DMS153 treated with DMSO at 0.1 percent for 48 hours (cell line): ENCODE measurements at regions not wholly inside any gene's neighbourhood (a gene's known extent, or its start where the extent isn't known, plus 50 kb on each side); places are given as distances from the start of the nearest gene placed in this dataset.

Source experiments
- DNase-seq: peaks from one replicate; lab custom pipeline; 2025; ENCODE audit not compliant: unreplicated experiment; lab: John Stamatoyannopoulos, UW

- DNase-seq: no peak
These were observed 295.9 kb upstream of the ZNF608 start for GRCh38 chr5:125042261-125042890.

DNA sequence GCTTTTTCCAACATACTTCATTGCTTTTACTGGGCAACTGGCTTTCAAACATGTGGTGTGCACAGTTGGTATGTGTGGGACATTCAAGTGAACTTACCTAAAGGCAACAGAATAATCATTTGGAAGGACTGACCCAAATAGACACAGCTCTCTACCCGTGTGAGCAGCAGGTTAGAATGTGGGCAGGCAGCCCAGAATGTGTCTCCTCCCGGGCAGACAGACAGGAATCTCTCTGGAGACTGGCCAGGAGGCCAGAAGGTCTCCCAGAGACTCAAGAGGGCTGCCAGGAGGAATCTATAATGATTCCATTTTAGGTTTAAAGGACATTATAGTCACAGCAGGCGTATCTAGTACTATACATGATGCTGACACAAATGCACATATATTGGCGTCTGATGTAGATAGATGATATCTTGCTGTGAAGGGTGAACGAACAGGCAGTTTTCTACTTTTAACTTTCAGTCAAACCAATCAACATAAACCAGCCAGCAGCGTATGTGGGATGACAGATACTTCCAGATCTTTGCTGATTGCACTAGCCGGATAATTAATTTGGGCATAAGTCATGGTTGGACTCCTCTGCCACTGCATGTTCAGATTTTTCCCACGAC lies 297.4 kb upstream of the ZNF608 start:
- no peak for DNase-seq

DNA sequence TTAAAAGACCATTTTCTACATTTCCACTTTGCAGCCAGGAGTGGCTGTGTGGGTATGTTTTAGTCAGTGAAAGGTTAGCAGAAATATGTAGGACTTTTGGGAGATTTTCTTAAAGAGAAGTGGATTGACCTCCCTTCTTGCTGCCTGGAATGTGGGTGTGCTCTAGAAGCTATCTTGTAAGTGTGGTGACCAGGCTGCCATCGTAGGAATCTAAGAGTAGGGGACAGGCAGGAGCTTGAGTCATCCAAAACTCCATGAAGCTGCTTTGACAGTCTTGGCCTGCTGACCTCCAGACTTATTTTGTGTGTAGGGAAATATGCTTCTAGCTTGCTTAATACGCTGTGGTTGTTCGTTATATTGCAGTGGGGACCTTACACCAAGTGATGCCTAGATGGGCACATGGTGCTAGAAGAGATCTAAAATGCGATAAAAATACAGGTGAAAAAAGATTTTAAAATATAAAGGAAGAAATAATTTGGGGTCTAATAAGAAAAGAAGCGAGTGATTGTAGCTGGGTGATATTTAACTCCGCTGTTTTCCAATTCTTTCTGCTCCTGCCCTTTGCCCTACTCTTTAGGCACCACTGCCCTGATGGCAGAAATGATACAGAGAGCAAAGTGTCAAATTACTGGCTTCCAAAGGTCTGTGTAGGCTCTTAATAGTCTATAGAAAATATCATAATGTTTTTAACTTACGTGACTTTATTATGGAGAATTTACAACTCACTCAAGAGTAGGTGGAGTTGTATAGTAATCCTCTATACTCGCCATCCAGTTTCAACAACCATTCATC lies 298.2 kb upstream of the ZNF608 start:
- no peak for DNase-seq

- no peak for DNase-seq
These were observed 299.2 kb upstream of the ZNF608 start for GRCh38 chr5:125045646-125046045.

DNA sequence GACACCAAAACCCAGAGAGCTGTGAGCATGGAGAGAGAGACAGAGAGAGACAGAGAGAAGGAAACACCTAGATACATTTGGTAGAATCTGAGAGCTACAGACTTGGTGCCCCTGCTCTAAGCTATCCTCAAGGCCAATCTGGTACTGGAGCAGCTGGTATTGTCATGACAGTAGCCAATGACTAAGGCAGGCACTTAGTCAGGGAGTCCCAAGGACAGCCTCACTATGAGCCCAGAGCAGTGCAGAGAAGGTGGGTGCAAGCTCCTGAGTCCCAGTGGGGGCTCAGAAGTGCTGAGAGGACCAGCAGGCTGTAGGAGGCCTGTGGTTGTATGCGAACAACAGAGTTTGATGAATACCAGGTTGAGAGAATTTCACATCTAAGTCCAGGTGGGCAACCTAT lies 300.4 kb upstream of the ZNF608 start:
- DNase-seq: no peak

DNA sequence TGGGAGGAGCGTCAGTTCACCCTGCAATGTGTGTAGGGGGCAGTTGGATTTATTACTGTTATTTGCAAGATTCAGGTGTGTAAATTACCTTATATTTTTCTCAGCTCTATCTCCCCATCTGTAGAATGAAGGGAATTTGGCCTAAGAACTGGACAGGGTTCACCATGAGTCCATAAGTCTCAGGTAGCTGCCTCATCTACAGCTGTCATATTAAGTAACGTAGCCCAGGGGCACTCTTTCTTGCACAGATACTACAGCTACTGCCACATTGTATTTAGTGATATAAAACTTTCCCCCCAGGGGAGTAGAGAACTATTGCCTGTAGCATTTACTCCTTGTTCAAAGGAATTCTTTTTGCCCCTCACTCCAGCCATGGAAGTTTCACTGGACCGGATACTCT lies 301.4 kb upstream of the ZNF608 start:
- DNase-seq: no peak

DNA sequence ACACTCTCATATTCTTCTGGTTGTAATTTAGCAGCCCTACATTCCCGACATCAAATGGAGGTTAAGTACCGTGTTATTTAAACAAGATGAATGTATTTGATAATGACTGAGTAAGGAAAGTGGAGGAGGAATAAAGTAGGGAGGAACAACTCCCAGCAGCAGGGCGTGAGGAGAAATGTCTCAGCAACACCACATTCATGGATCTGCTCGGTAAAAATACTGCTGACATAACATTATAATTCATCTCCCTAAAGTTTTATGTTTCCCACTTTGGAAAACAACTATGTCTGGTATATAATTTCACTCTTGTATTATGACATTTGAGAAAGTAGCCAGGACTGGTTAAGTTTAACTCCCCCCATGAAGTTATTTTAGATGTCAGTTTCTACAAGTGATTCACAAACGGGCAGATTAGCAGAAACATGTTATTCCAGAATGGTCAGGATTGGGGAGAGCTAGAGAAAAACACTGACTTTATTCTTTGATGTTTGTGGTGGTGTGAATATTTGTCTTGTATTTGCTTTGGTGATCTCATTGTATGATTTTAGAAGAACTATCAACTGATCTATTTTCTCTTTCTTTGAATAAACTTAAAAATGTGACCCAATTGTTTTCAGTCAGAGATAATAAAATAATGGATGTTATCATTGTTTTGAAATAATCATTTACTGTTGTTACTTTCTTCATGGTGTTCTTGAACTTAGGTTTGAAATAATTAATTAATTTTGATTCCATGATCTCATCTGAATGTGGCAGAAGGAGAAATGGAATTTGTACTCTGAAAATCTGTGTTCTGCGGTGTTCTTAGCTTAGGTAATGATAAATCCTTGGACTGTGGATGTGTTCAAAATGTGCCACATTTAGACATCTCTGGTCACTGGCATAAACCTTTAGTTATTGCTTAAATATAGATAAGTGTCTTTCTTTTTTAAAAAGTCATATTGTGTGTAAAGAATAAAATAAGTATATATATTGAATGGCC lies 303.6 kb upstream of the ZNF608 start:
- DNase-seq: no peak

DNA sequence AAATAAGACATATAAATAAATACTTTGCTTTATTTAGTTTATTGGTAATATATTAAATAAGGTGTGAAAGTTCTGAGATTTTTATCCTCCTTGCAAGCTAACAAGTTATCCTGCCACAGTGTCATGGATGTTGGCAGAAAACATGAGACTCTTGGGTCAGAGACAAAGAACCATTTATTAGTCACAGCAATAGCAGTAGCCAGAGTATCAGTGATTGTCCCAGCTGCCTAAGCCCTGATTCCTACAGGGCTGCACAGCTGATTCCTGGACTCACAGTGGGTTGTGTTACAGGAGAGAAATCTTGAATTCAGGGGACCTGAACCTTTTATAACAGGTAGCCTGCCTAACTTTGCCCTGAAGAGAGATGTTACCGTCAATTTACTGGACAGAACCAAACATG lies 304.5 kb upstream of the ZNF608 start:
- no peak for DNase-seq

- DNase-seq: no peak
These were observed 306.1 kb upstream of the ZNF608 start for GRCh38 chr5:125052584-125052983.

DNA sequence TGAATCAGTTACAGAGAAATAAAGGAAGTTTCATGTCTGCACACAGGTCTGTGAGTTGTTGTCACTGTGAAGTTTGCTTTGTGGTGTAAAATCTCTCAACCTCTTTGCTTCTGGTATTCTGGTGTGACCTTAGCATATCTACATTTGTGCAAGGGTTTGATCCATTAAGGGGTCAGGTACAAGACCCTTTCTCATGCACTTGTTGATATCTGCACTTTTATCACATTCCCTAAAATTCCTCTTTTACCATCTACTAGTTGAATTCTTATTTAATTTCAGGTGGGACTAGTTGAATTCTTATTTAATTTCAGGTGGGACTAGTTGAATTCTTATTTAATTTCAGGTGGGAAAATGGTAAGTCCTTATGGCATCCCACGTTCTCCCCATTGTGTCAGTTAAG lies 306.7 kb upstream of the ZNF608 start:
- no peak for DNase-seq

DNA sequence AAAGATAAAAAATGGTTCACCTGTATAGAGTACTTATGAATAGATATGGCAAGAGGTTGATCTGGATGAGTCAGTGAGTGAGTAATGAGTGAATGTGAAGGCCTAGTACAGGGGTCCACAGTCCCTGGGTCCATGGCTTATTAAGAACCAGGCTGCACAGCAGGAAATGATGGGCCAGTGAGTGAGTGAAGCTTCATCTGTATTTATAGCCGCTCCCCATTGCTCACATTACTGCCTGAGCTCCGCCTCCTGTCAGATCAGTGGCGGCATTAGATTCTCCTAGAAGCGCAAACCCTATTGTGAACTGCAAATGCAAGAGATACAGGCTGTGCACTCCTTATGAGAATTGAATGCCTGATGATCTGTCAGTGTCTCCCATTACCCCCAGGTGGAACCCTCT lies 307.7 kb upstream of the ZNF608 start:
- no peak for DNase-seq

GRCh38 chr5:125056671-125057485 lies 310.4 kb upstream of the ZNF608 start:
- no peak for DNase-seq

- DNase-seq: peak; percentile 22
These were observed 311.7 kb upstream of the ZNF608 start for GRCh38 chr5:125057912-125058826.

DNA sequence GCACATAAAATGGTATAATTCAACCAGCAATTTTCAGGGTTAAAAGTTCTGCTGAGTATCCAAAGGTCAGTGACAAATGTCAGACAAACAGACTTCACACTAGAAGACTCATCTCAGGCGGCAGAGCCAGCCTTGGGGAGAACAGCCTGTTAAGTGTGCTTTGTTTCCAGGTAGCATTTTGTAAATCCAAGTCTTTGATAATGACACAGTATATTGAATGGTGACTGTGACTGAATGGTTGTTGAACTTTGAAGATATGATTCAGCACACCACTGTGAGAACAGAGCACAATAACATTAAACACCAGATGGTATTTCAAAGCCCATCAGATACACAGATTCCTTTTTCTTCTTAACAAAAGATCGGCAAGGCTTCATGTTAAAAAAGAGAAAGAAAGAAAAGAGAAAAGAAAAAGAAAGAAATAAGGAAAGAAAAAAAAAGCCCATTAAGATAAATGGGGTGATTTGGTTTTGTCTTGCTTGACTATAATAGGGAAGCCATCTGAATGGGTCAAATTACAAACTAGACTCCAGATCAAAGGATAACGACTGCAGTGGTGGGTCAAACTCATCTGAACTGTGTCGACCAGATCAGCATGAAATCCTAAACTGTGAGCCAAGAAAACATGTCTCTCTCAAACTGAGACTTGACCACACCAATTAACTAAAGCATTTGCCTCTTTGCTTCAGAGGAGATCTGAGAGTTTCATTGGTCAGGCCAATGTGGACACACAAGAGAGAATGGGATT lies 313.0 kb upstream of the ZNF608 start:
- DNase-seq: no peak

DNA sequence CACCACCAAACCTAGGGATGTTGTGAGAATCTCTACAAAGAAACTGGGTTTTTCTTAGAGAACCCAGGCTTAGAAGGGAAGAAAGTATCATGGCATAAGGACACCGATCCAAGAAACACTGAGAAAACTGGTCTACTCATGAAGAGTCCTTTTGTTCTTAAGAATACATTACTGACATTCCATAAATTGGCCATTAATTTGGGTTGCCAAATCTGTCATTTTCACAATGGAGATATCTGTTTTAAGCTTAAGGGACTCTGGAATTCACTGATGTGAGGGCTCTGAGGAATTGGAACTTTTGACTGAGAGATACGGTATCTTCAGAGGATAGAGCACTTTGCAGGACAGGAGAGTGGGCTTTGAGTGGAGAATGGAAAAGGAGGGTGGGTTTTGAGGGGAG lies 315.3 kb upstream of the ZNF608 start:
- DNase-seq: no peak

DNA sequence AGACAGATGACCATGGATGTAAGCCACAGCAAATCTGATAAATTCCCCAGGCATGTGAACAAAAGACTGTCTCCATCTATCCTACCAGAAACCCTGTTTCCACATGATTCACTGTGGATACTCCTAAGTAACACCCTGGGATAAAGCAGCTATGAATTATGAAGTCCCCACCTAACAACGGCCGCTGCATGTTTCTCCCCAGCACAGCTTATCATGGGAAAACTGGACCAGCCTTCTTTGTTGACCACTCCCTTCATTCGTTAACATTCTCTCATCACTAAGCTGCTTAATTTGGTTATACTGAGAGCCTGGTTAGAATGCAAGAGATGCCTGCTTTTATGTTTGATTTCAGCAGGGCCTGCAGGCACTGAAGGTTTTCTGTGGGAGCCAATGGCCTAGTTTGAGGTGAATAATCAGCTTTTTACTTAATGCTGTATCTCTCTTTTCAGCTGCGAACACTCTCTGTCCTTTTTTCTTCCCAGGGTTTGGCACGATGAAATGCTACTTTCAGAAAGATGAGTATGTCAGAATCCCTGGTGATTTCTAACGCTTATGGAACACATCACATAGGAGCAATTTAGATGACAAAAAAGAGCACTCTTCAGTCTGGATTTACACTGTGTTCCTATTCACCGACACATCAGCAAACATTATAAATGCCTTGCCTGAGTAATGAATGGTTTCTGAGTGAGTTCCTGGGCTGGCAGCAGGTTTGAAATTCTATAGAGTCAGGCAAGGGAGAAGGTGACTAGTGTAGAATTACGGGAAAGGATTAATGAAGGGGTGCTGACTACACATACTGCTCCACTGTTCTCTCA lies 318.4 kb upstream of the ZNF608 start:
- DNase-seq: peak; percentile 40

DNA sequence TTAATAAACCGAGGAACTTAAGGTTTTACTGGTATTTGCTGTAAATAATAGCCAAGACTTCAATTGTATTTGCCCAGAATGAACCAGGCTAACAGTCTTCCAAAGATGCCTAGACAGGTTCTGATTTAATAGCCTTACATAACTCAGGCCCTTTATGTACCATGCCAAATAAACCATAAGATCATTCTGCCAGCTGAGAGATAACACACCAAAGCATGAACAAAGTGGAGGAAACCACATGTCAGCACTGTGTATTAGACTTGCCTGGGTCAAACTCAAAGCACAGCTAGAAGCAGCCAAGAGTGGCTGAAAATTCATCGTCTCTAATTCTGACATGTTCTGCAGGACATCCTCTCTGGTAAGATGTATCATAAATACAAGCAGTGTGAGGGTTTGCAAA lies 319.3 kb upstream of the ZNF608 start:
- no peak for DNase-seq

DNA sequence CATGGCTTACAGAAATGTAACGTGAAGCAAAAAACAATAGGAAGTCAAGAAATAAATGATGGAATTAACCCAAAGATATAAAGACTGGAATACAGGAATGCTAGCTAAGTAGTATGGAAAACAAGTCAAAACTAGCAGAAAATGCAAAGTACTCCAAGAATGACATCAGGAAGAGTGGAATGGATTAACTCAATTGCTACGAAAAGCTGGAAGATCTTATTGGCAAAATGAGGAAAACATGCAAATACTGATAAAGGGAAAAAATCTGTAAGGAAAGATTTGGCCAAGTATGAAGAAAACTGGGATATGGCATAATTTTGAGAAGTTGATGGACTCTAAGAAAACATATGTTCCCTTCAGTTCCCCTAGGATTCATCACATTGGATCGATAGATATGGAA lies 324.5 kb upstream of the ZNF608 start:
- no peak for DNase-seq
